ENCODE measurements at regions not wholly inside any gene's neighbourhood (a gene's known extent, or its start where the extent isn't known, plus 50 kb on each side); places are given as distances from the start of the nearest gene placed in this dataset.

GRCh38 chr16:51839727-51840462 lies 688.8 kb upstream of the SALL1 start:
- no peak for TF ChIP-seq CTCF (IDR thresholded peaks at IDR 0.05; ENCODE audit: poor library complexity)
- TF ChIP-seq EZH2 (IDR thresholded peaks at IDR 0.05; ENCODE audit: borderline replicate concordance): no peak
- no peak for TF ChIP-seq EZH2phosphoT487 (IDR thresholded peaks at IDR 0.05; ENCODE audit: low read depth, severe bottlenecking, unreplicated experiment)
